MV-4-11 (cell line): ENCODE measurements at regions not wholly inside any gene's neighbourhood (a gene's known extent, or its start where the extent isn't known, plus 50 kb on each side); places are given as distances from the start of the nearest gene placed in this dataset.

Experiments
- DNase-seq: peaks from one replicate; lab custom pipeline; 2025; lab: John Stamatoyannopoulos, UW

DNA sequence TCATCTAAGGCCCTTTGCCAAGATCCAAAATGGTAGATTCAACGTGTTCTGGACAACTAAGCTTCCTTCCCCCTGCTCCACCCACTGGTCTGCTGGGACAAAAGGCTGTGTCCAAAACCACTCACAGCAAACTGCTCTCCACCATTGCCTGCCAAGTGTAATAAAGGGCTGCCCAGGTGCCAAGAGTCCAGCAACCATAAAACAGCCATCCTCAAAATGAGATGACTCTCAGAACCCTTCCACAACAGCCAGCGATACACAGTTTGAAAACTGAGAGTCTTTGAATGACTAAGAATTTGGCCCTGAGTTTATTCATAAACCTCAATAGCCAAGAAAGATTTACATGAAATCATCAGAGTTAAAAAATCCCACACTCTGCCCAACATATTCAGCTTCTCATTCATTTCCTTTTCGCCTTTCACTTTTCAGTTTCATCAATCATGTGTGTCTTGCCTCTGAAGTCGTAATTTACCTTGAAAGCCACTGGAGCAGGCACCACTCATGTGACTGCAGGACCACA is 658.1 kb upstream of the MGMT start:
- no peak for DNase-seq

DNA sequence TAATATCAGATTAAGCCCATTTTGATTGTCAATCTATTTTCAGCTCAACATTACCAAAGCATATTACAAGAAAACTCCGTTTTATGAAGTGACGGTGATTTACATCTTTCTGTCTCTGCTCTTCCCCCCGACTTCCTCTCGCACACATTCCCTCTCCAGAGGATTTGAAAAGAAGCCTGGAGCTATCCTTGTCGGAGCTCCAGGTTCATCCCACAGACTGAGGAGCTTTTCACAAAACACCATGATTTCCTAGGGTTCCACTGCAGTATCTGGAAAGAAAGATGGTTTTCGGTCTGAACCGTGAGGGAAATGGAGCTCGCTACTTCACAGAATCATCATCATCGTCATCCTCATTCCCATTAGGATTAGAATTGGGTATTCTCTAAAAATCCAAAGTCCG is 655.5 kb upstream of the MGMT start:
- DNase-seq, result no peak

- DNase-seq, result no peak
These were observed 655.0 kb upstream of the MGMT start for GRCh38 chr10:128812000-128812399.

DNA sequence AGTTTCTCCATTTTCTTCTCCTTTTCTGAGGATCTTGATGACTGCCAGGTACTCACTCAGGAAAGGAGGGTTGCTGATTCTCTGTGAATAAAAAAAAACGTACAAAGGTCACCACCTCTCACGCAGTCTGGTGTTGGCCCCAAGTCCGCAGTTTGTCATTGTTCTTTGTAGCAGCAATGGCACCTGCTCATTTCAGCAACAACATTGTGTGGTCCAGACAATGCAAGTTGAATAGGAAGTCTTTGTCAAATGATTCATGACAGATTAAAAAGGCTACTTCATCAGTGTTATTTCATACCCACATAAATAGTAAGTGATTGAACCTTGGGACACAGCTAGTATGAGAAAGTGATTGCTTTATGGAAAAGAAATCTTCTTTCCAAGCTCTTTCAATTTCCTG is 653.5 kb upstream of the MGMT start:
- no peak for DNase-seq

DNA sequence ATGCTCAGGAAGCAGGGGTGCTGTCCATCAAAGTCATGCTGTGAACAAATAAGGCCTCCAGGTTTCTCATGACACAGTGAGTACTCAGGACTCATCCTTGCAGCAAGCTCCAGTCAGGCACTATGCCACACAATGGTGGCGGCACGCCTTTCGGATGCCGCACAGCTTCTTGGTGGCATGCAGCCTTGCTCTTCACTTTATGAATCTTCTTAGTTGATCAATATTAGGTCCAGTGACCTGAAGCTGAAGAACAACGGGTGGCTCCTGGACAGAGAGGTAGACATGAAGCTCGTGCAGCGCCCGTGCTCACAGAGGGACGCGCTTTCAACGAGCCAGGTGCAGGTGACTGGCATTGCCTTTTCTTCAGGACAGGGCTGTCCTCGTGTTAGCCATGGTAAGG is 653.0 kb upstream of the MGMT start:
- no peak for DNase-seq

DNA sequence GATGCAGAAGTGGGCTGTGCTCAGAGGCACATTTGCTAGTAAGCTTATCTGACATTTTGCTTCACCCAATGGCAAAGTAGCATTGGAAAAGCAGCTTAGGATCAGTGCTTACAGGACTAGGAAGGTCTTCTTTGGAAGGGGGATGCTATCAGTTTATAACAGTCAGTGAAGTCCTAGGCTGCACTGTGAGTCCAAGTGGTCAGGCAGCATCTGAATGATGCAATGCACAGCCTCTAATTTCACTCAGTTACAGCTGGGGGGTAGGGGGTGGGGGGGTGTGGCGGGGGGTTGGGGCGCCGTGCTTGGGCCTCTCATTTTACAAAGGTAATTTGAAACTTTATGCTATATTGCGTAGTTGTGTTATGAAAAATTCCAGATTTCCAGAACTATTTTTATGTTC is 652.3 kb upstream of the MGMT start:
- DNase-seq, result no peak

DNA sequence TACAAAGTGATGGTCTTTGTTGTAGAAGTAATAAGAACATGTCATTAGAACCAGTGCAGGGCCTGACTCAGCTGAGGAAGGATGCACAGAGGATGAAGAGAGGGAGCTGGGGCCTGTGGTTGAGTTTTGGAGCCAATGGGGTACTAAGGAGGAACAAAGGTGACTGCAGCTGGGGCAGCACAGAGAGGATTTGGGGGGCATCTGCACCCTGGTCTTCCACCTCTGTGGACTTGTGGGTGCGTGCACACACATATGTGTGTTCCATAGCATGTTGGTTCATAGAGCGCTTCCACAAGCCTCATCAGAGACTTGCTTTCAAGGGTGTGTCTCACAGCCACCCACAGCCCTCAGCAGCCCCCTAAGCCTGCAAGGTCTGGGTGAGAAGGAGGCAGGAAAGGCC is 650.3 kb upstream of the MGMT start:
- no peak for DNase-seq

DNA sequence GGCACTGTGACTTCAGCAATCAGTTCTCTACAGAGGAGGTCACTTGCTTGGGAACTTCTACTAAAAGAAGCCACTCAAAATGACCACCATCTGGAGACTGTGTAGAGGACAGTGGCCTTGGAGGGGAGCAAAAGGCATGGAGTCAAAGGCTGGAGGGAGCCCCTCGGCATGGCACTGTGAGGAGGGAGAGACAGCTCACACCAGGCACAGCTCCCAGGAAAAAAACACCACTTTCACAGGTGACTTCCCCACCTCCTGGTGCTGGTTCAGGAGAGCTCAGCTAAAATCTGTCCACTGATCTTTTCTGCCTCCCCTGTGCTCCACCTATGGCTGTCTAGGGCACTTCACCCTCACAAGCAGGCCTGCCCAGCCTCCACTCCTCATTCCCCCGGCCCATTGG is 649.4 kb upstream of the MGMT start:
- no peak for DNase-seq

- DNase-seq, result no peak
These were observed 646.4 kb upstream of the MGMT start for GRCh38 chr10:128820663-128821062.

GRCh38 chr10:128823201-128823600 is 643.8 kb upstream of the MGMT start:
- no peak for DNase-seq

GRCh38 chr10:128825626-128826025 is 641.4 kb upstream of the MGMT start:
- no peak for DNase-seq

DNA sequence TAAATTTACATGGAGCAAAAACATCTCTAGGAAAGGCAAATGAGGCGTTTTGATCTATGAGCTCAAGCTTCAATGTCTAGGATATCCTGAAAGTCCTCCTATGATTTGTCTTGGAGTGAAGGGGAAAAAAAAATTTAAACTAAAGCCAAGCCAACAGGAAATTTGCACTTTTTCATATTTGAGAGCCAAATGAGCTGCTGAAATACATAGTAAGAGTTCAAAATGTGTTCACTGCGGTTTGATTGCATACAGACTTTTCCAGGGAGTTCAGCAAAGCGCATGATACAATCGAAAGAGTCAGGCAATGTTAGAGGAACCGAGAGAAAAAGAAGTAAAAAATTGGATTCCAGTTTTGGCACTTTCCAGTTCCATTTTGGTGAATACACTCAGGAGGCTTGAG is 633.4 kb upstream of the MGMT start:
- DNase-seq, result peak; percentile 76

DNA sequence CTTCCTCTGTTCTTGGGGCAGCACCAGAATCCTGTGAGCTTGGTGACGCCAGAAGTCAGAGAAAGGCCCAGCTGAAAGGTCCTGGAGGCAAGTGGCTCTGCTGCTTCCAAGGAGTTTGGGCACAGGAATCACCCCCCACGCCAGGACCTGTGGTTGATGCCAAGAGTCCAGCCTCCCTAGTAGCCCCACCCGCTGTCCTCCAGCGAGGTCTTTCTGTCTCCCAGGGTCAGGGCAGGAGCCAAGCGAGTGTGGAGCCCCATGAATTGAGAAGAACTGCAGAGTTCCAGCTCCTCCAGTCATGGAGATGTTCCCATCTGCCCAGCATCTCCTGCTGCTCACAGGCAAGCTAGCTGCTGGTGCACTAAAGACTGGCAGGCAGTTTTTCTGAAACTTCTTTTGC is 631.7 kb upstream of the MGMT start:
- DNase-seq, result no peak

DNA sequence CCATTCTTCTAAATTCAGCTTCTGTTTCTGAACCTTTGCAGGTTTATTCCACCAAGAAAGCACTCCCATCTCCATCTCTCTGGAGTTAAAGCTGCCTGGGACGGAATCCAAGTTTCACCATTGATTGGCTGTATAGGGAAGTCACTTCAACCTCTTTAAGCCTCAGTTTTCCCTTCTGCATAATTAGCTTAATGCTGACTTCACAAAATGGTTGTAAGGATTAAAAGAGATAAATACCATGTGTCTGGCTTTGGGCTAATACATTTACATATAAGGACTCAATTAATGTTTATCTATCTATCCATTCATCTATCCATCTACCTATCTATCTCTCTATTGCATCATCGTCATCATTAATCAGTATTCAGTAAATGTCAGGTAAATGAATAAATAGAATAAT is 629.6 kb upstream of the MGMT start:
- DNase-seq, result no peak

DNA sequence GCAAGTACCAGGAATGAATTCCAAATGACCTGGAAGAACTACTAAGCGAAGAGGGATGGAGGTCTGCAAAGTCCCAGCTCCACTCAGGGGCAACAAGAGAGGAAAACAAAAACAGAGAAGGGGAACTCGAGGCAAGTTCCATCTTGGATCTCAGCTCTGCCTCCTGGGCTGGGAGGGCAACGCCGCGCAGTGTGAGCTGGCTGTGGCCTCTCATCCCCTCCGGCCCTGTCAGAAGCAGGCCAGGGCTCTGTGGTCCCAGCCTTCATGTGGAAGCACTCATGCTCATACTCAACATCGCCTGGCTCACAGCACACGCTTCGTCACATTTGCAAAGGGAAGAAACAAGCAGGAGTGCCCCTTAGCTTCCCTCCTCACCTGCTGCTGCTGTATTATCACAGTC is 627.9 kb upstream of the MGMT start:
- DNase-seq, result no peak

- DNase-seq, result no peak
These were observed 627.3 kb upstream of the MGMT start for GRCh38 chr10:128839701-128840100.

GRCh38 chr10:128843972-128844371 is 623.1 kb upstream of the MGMT start:
- peak; percentile 38 for DNase-seq

- no peak for DNase-seq
These were observed 620.1 kb upstream of the MGMT start for GRCh38 chr10:128846927-128847326.

DNA sequence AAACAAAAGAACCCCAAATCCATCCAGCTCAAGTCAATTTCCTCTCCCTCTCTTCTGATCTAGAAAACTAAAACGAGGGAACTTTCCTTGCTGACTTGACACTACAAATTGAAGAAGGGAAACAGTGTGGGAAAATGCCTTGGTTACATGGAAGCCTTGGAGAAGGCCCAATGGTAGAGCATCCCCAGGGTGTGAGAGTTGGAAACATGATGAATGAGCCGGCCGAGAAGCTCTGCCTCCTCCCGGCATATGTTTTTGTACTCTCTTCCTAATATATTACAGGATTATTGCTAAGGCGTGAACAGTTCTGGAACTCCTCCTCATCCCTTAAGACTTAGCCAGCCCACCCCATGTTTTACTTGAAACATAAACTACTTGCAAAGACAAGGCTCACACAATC is 618.2 kb upstream of the MGMT start:
- DNase-seq, result no peak

DNA sequence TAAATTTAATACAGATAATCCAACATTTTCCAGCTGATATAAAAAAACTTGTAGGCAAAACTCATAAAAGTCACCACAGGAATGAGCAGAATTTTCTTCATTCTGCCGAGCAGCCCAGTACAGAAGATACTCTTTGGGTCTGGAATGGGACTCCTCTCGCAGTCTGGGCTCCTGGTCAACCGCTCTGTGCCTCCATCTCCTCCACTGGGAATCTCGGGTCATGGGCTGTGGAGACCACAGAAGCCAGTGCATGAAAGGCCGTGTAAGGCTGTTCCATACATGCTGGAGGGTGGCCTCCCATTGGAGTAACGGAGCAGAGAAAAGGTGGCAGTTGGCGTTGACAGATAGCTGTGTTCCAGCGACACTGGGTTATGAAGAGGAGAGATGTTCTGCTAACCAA is 616.4 kb upstream of the MGMT start:
- DNase-seq, result no peak

DNA sequence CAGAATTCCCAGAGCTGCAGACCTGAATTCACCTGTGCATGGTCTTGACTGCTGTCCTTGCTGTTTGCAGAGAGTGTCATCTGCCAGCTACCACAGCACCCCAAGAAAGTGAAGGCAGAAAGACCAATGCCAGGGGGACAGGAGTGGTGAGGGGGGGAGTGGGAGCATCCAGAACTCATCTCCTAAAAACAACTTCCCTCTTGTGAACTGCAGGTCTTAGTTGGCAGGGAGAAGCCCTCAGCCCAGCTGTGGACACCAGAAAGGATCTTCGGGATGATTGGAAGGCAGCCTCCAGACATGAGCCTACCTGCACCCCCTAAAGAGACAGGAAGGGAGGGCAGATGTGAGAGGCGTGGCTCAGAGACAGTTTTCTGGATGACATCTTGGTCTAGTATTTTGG is 615.8 kb upstream of the MGMT start:
- DNase-seq, result no peak

DNA sequence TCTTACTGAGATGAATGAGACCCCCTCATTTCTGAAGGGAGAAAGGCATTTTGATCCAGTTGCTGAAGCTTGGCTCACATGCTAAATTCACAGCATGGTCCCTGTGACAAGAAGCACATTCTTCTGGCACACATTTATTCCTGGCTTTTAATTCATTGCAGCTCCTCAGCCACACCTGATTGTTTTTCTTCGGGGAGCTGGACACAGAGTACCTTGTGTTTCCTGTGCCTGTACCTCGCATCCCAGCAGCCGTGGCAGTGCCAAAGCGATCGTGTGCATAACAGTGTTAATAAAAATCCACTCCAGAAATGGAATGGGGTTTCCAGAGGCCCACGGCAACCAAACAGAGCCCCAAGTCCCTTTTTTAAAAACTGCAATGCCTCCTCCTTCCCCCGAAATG is 615.3 kb upstream of the MGMT start:
- no peak for DNase-seq

GRCh38 chr10:128852449-128852848 is 614.6 kb upstream of the MGMT start:
- DNase-seq, result no peak

- DNase-seq, result no peak
These were observed 614.1 kb upstream of the MGMT start for GRCh38 chr10:128852902-128853301.

DNA sequence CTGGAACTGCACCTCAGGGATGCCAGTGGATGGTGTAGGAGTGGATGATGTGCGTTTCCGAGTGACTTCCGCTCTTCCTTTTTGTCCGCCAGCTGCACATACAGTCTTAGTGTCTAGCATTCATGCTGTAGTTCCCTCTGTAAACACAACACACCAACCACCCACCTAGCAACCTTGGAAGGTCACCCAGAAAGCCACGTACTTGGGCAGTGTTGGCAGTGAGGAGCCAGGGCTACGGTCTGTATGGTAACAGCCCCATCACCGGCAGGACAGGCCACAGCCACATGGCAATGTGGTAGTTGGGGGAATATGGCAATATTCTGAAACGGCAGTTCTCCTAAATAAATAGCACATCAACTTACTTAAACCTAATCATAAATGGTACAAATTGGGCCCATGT is 613.5 kb upstream of the MGMT start:
- DNase-seq, result no peak
